ENCODE measurements at regions not wholly inside any gene's neighbourhood (a gene's known extent, or its start where the extent isn't known, plus 50 kb on each side); places are given as distances from the start of the nearest gene placed in this dataset.

DNA sequence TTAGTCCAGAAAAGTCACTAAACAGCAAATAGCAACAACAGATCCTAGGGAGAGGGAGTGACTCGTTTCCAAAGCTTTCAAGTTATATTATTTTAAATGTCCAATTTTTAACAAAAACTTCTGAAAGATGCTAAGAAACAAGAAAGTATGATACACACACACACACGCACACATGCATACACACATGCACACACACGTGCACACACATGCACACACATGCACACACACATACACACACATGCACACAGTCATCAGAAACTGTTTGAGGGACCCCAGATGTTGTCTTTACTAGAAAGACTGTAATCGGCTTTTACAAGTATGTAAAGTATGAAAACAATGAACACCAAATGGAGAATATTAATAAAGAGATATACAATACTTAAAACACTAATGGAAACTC, 825.4 kb downstream of the UQCRFS1 start:
- TF ChIP-seq POLR2A (IDR thresholded peaks at IDR 0.05), result no peak
- TF ChIP-seq, protein P1, sequence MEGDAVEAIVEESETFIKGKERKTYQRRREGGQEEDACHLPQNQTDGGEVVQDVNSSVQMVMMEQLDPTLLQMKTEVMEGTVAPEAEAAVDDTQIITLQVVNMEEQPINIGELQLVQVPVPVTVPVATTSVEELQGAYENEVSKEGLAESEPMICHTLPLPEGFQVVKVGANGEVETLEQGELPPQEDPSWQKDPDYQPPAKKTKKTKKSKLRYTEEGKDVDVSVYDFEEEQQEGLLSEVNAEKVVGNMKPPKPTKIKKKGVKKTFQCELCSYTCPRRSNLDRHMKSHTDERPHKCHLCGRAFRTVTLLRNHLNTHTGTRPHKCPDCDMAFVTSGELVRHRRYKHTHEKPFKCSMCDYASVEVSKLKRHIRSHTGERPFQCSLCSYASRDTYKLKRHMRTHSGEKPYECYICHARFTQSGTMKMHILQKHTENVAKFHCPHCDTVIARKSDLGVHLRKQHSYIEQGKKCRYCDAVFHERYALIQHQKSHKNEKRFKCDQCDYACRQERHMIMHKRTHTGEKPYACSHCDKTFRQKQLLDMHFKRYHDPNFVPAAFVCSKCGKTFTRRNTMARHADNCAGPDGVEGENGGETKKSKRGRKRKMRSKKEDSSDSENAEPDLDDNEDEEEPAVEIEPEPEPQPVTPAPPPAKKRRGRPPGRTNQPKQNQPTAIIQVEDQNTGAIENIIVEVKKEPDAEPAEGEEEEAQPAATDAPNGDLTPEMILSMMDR (IDR thresholded peaks at IDR 0.05), result no peak
- TF ChIP-seq EP300 (IDR thresholded peaks at IDR 0.05), result no peak
